C4-2B (cell line): ENCODE measurements at regions not wholly inside any gene's neighbourhood (a gene's known extent, or its start where the extent isn't known, plus 50 kb on each side); places are given as distances from the start of the nearest gene placed in this dataset.

Experiments used
- CTCF ChIP-seq: fragments of 450-650 bp; conservative IDR thresholded peaks from 2 replicates; pipeline ENCODE4 v1.5.1; 2017; ENCODE audit warnings: mild to moderate bottlenecking
- ZFX ChIP-seq: fragments of 450-650 bp; IDR thresholded peaks from 2 replicates; pipeline ENCODE4 v1.6.1; 2017

- TF ChIP-seq CTCF (no peak), ZFX (no peak)
Observed at GRCh38 chr2:189253836-189254235, 74.3 kb upstream of the COL5A2 start.
